Activated B cell treated with CpG ODN at 0.5 μM for 24 hours (primary cell): ENCODE measurements at regions not wholly inside any gene's neighbourhood (a gene's known extent, or its start where the extent isn't known, plus 50 kb on each side); places are given as distances from the start of the nearest gene placed in this dataset.

ENCODE experiments used
- ATAC-seq: fragments of 200-7000 bp; cut with Tn5 transposase; one replicate; pipeline ENCODE4 v1.10.0; 2021; ENCODE audit warnings: low read depth, mild to moderate bottlenecking, moderate library complexity
- CTCF ChIA-PET: fragments of 350-600 bp; sonication (Branson Sonifier 250); formaldehyde crosslinking; loops from one replicate; lab custom pipeline; 2021; ENCODE audit warnings: antibody characterized with exemption; lab: Charles Lee
- POLR2A ChIA-PET: fragments of 350-600 bp; sonication (Branson Sonifier 250); formaldehyde crosslinking; loops from one replicate; lab custom pipeline; 2021; ENCODE audit warnings: antibody characterized with exemption; lab: Charles Lee
- DNase-seq: peaks from one replicate; pipeline ENCODE4 v3.0.0; 2022
- H3K27ac Mint-ChIP-seq: one replicate; pipeline ENCODE4 v1.8.0; 2020; ENCODE audit warnings: mixed read lengths
- H3K27me3 Mint-ChIP-seq: one replicate; pipeline ENCODE4 v1.8.0; 2021; ENCODE audit warnings: mixed read lengths
- H3K36me3 Mint-ChIP-seq: one replicate; pipeline ENCODE4 v1.8.0; 2021; ENCODE audit warnings: low read depth, mixed read lengths
- H3K4me1 Mint-ChIP-seq: one replicate; pipeline ENCODE4 v1.8.0; 2021; ENCODE audit warnings: mixed read lengths
- H3K4me3 Mint-ChIP-seq: one replicate; pipeline ENCODE4 v1.8.0; 2020; ENCODE audit warnings: mild to moderate bottlenecking, mixed read lengths
- H3K9me3 Mint-ChIP-seq: one replicate; pipeline ENCODE4 v1.8.0; 2020; ENCODE audit warnings: mixed read lengths
- intact Hi-C: fragments of 100-400 bp; cut with micrococcal nuclease; formaldehyde crosslinking; loops from one replicate; pipeline ENCODE4 v1.15.1; 2024
- TF ChIP-seq, protein P1 (sequence below): fragments of 200-600 bp; IDR thresholded peaks from one replicate; pipeline ENCODE4 v1.8.0; 2022; ENCODE audit warnings: antibody characterized with exemption, mild to moderate bottlenecking

DNA sequence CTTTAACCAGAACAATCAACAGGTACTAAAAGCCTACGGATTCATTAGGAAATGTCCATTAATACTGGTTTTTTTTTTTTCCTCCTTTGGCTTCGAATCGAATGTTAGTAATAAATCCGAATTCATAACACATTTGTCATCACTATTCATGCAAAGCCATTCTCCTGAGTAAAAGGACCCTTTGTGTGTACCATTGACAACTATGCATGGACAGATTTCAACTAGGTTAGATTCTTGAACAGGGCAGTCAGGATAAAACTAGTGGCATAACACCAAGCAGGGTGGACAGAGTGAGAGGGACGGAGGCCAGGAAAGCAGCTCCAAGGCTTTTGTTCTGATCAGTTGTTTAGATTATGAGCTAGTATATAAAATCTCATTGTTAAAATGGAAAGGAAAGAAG is 1722.0 kb upstream of the TENM3 start:
- Mint-ChIP-seq H3K9me3 (no peaks in the 10 kb centered on the region), H3K27ac (no peak overlapping the region), H3K4me1 (no peaks in the 10 kb centered on the region), H3K36me3 (no peaks in the 10 kb centered on the region), H3K27me3 (no peaks in the 10 kb centered on the region), H3K4me3 (no peak overlapping the region)
- POLR2A ChIA-PET = no interaction called here
- DNase-seq (no peak), ATAC-seq (no peak)
- TF ChIP-seq, protein P1, sequence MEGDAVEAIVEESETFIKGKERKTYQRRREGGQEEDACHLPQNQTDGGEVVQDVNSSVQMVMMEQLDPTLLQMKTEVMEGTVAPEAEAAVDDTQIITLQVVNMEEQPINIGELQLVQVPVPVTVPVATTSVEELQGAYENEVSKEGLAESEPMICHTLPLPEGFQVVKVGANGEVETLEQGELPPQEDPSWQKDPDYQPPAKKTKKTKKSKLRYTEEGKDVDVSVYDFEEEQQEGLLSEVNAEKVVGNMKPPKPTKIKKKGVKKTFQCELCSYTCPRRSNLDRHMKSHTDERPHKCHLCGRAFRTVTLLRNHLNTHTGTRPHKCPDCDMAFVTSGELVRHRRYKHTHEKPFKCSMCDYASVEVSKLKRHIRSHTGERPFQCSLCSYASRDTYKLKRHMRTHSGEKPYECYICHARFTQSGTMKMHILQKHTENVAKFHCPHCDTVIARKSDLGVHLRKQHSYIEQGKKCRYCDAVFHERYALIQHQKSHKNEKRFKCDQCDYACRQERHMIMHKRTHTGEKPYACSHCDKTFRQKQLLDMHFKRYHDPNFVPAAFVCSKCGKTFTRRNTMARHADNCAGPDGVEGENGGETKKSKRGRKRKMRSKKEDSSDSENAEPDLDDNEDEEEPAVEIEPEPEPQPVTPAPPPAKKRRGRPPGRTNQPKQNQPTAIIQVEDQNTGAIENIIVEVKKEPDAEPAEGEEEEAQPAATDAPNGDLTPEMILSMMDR = no peak
- CTCF ChIA-PET = interaction anchor here (0.6 kb wide), 1 partner anchor 888 kb away, joined by 3 read pairs; no protein-coding TSS in a partner anchor
- intact Hi-C loops = no loop called here

DNA sequence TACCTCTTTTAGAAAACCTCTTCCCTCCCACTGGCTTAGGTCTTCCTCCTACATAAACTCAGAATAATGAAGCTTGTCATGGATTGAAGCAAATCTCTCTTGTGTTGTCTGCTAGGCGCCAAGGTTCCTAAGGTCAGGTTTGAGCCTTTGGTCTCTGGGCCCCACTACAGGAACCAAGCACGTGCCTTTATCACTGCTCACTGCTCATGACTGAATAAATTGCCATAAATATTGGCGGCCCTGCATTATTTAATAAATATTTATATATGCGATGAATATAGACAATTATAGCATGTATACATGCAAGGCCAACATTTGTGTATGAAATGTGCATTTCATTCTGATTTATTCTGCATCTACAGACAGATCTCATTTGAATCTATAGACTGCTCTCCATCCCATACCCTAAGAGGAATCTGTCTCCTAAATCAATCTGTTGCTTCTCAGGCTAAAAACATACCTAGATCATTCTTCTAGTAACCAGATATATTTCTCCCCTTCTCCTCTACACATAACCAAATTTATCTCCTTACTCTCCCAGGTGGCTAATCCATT is 1717.6 kb upstream of the TENM3 start:
- no peaks in the 10 kb centered on the region for H3K4me1 Mint-ChIP-seq
- ATAC-seq = no peak
- DNase-seq = no peak
- H3K4me3 Mint-ChIP-seq = no peak overlapping the region
- intact Hi-C loops = no loop called here
- TF ChIP-seq, protein P1 = no peak
- H3K27me3 Mint-ChIP-seq = no peaks in the 10 kb centered on the region
- ChIA-PET CTCF (no interaction called here), POLR2A (no interaction called here)
- no peaks in the 10 kb centered on the region for H3K36me3 Mint-ChIP-seq
- H3K27ac Mint-ChIP-seq = no peak overlapping the region
- no peaks in the 10 kb centered on the region for H3K9me3 Mint-ChIP-seq

DNA sequence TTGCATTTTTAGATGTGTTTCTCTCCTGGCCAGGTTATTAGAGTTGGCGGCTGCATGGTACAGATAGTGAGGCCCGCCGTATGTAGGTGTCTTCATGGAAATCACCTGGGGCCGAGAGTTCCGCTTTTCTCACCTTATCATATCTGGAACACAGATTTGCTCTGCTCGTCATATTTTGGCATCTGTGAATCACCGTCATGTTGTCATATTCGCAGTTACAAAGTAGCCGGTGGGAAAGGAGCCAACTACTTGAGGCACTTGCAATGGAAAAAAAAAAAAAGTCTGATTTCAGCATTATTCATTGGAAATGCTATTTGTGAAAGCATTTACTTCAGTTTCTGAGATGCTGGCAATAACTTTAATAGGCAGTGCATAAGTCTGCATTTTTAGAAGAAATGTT is 1715.2 kb upstream of the TENM3 start:
- ChIA-PET POLR2A (no interaction called here), CTCF (no interaction called here)
- no peaks in the 10 kb centered on the region for H3K4me1 Mint-ChIP-seq
- H3K4me3 Mint-ChIP-seq = no peak overlapping the region
- intact Hi-C loops = no loop called here
- H3K9me3 Mint-ChIP-seq = no peaks in the 10 kb centered on the region
- DNase-seq = no peak
- TF ChIP-seq, protein P1 = no peak
- H3K27me3 Mint-ChIP-seq = no peaks in the 10 kb centered on the region
- H3K27ac Mint-ChIP-seq = no peak overlapping the region
- no peak for ATAC-seq
- H3K36me3 Mint-ChIP-seq = no peaks in the 10 kb centered on the region

DNA sequence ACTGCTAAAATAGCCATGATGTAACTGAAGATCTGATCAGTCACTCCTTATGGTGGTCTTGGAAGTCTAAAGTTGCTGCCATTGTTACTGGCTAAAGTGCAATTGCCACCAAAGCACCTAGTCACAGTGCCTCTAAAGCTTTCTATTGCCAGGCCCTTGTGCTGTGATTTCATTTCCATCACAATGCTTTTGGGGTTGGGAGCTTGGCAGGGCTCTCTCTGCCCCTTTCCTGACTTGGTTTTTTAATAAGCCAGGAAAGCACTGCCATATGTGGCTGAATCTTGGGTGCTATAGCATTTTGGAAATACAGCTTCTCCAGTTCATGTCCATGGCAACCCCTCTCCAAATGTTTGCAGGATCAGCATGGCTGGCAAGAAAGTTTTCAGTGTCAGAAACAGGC is 1712.4 kb upstream of the TENM3 start:
- H3K9me3 Mint-ChIP-seq = no peaks in the 10 kb centered on the region
- intact Hi-C loops = no loop called here
- POLR2A ChIA-PET = no interaction called here
- ATAC-seq = no peak
- no peaks in the 10 kb centered on the region for H3K4me1 Mint-ChIP-seq
- no peak overlapping the region for H3K4me3 Mint-ChIP-seq
- TF ChIP-seq, protein P1 = no peak
- CTCF ChIA-PET = no interaction called here
- no peak for DNase-seq
- no peaks in the 10 kb centered on the region for H3K27me3 Mint-ChIP-seq
- H3K27ac Mint-ChIP-seq = no peak overlapping the region
- no peaks in the 10 kb centered on the region for H3K36me3 Mint-ChIP-seq

DNA sequence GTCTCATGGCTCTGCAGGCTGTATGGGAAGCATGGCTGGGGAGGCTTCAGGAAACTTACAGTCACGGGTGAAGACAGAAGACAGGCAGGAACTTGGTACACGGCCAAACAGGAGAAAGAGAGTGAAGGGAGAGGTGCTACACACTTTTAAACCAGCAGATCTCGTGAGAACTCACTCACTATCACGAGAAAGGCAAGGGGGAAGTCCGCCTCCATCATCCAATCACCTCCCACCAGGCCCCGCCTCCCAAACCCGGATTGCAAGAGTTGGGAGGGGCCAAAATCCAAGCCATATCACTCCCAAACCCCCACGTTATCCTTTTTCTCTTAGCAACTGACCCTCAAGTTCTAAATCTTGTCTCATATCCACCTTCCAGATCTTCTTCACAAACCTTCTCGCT is 1710.5 kb upstream of the TENM3 start:
- Mint-ChIP-seq H3K4me3 (no peak overlapping the region), H3K9me3 (no peaks in the 10 kb centered on the region), H3K27ac (no peak overlapping the region), H3K36me3 (no peaks in the 10 kb centered on the region), H3K27me3 (no peaks in the 10 kb centered on the region), H3K4me1 (no peaks in the 10 kb centered on the region)
- intact Hi-C loops = no loop called here
- ChIA-PET POLR2A (no interaction called here), CTCF (no interaction called here)
- DNase-seq (no peak), ATAC-seq (no peak)
- TF ChIP-seq, protein P1 = no peak
